Left lung (tissue), 4 donors: ENCODE measurements at regions not wholly inside any gene's neighbourhood (a gene's known extent, or its start where the extent isn't known, plus 50 kb on each side); places are given as distances from the start of the nearest gene placed in this dataset.
A peak's percentile ranks its signal among the peaks of the same experiment; 100 is the strongest.

Experiments
- ATAC-seq: fragments of 200-7000 bp; cut with Tn5 transposase; one replicate; pipeline ENCODE4 v1.9.1; 2020; ENCODE audit warnings: moderate library complexity
- DNase-seq, 4 donors: peaks; one replicate each; pipeline ENCODE4 v3.0.0-alpha.2; 2013 to 2020
- H3K27ac ChIP-seq, 2 donors: fragments of 200-600 bp; sonication (generic) in 1 of 2; one replicate each; pipeline versions ENCODE4 v1.5.0 to v1.8.0; 2020 to 2021
- H3K27me3 ChIP-seq, 2 donors: fragments of 200-600 bp; sonication (generic) in 1 of 2; one replicate each; pipeline versions ENCODE4 v1.5.0 to v1.8.0; 2020 to 2021
- H3K36me3 ChIP-seq, 2 donors: fragments of 200-600 bp; sonication (generic) in 1 of 2; one replicate each; pipeline versions ENCODE4 v1.5.0 to v1.8.0; 2020 to 2021
- H3K4me1 ChIP-seq, 2 donors: fragments of 200-600 bp; one replicate each; pipeline ENCODE4 v1.8.0; 2021
- H3K4me3 ChIP-seq, 2 donors: fragments of 200-600 bp; sonication (generic) in 1 of 2; one replicate each; pipeline versions ENCODE4 v1.5.0 to v1.8.0; 2020 to 2021; ENCODE audit warnings: mild to moderate bottlenecking in 1 of 2
- H3K9me3 ChIP-seq, 2 donors: fragments of 200-600 bp; sonication (generic) in 1 of 2; one replicate each; pipeline versions ENCODE4 v1.5.0 to v1.8.0; 2020 to 2021
- intact Hi-C, 2 donors: fragments of 100-400 bp; cut with DNase I; formaldehyde crosslinking; loops; one replicate each; pipeline versions ENCODE4 v1.11.2 to v1.14.2; 2022
- TF ChIP-seq, protein P1 (sequence below), 2 donors: fragments of 200-600 bp; sonication (generic) in 1 of 2; IDR thresholded peaks; one replicate each; pipeline versions ENCODE4 v1.5.0 to v1.8.0; 2021; ENCODE audit warnings: antibody characterized with exemption in 2 of 2
- donor health status: DM: no; HTN: yes; CAD: no.
- donor health status: DM: no; HTN: no; CAD: no.

DNA sequence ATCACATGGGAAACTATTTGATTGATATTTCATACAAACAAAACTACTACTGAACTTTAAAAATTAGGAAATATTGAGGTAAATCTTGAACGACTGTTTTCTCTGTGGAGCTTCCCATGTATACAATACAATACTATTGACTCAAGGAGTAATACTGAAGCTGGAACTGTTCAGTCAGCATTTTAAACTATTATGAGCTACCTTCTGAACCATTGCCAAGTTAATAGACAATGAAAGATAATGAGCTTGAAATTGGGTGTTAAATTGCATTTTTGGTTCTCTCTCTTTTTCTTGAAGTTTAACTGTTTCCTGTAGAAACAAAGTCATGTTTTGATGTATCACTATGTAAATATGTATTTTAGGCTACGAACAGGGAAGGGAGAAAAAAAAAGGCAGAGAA lies 569.2 kb downstream of the ZEB2 start:
- H3K4me3 ChIP-seq = no peak overlapping the region
- H3K9me3 ChIP-seq = no peaks in the 10 kb centered on the region
- no peaks in the 10 kb centered on the region for H3K27me3 ChIP-seq
- H3K27ac ChIP-seq = peak overlapping the region in 1 of 2 donors; percentile 15
- ATAC-seq (no peak), DNase-seq (no peak)
- TF ChIP-seq, protein P1, sequence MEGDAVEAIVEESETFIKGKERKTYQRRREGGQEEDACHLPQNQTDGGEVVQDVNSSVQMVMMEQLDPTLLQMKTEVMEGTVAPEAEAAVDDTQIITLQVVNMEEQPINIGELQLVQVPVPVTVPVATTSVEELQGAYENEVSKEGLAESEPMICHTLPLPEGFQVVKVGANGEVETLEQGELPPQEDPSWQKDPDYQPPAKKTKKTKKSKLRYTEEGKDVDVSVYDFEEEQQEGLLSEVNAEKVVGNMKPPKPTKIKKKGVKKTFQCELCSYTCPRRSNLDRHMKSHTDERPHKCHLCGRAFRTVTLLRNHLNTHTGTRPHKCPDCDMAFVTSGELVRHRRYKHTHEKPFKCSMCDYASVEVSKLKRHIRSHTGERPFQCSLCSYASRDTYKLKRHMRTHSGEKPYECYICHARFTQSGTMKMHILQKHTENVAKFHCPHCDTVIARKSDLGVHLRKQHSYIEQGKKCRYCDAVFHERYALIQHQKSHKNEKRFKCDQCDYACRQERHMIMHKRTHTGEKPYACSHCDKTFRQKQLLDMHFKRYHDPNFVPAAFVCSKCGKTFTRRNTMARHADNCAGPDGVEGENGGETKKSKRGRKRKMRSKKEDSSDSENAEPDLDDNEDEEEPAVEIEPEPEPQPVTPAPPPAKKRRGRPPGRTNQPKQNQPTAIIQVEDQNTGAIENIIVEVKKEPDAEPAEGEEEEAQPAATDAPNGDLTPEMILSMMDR (IDR thresholded peaks at IDR 0.05) = no peak
- intact Hi-C loops = no loop called here
- H3K36me3 ChIP-seq = peaks cover 0 to 10% of the 10 kb centered on the region in 2 donors
- H3K4me1 ChIP-seq = peaks cover 0 to 3% of the 10 kb centered on the region in 2 donors

DNA sequence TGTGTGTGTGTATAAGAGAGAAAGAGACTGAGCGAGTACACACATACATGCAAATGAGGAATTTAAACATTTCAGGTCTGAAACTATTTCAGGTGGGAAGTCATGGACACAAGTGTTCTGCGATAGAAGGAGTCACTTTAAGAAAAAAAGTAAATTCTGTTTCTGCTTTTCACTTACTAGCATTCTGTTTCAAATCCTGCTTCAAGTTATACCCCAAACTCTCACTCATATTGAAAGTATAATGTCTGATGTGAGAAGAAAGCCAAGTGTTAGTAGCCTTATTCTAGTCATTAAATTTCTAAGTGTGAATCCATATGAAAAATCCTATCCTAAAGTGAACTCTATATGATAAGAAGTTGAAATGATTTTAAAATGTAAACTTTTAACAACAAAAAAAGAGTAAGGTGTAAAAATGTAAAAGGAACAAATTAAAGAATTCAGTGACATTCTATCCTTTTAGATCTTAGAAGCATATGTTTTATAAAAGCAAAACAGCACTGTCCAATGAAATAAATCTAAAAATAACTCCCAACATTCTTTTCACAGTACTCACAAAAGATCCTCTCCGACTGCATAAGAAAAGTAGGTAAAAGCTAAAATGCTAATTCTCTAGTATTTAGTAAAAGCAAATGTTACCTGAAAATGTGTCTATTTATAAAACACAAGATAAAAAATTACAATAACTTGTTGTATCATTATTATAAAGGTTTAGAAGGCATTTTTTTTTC lies 570.6 kb downstream of the ZEB2 start:
- Histone ChIP-seq H3K9me3 (no peaks in the 10 kb centered on the region), H3K27me3 (no peaks in the 10 kb centered on the region), H3K4me3 (no peak overlapping the region), H3K4me1 (peaks cover 0 to 3% of the 10 kb centered on the region in 2 donors), H3K27ac (peak overlapping the region in 1 of 2 donors; percentile 4), H3K36me3 (peaks cover 0 to 10% of the 10 kb centered on the region in 2 donors)
- DNase-seq (no peak), ATAC-seq (no peak)
- TF ChIP-seq, protein P1 (IDR thresholded peaks at IDR 0.05) = no peak
- intact Hi-C loops = no loop called here

DNA sequence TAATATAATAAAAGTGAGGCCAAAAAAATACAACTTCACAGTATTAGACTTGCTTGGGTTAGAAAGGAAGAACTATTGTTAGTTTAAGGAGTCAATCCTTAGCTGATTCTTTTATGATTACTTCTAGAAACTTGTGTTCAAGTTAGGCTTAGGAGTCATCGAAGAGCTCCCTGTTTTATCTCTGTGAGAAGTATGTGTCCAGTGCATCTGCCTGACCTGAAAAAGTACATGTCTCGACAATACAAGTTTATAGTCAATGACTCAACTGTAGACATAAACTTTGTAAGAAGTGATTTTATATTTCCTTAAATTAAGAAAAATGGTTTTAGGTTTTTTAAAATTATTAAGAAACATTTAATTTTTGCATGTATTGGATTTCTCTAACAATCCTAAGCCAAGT lies 571.2 kb downstream of the ZEB2 start:
- ATAC-seq (no peak), DNase-seq (no peak)
- H3K36me3 ChIP-seq = peaks cover 0 to 10% of the 10 kb centered on the region in 2 donors
- no peak overlapping the region for H3K27ac ChIP-seq
- H3K4me1 ChIP-seq = peaks cover 0 to 3% of the 10 kb centered on the region in 2 donors
- no peaks in the 10 kb centered on the region for H3K9me3 ChIP-seq
- TF ChIP-seq, protein P1 (IDR thresholded peaks at IDR 0.05) = no peak
- H3K27me3 ChIP-seq = no peaks in the 10 kb centered on the region
- H3K4me3 ChIP-seq = no peak overlapping the region
- intact Hi-C loops = no loop called here

DNA sequence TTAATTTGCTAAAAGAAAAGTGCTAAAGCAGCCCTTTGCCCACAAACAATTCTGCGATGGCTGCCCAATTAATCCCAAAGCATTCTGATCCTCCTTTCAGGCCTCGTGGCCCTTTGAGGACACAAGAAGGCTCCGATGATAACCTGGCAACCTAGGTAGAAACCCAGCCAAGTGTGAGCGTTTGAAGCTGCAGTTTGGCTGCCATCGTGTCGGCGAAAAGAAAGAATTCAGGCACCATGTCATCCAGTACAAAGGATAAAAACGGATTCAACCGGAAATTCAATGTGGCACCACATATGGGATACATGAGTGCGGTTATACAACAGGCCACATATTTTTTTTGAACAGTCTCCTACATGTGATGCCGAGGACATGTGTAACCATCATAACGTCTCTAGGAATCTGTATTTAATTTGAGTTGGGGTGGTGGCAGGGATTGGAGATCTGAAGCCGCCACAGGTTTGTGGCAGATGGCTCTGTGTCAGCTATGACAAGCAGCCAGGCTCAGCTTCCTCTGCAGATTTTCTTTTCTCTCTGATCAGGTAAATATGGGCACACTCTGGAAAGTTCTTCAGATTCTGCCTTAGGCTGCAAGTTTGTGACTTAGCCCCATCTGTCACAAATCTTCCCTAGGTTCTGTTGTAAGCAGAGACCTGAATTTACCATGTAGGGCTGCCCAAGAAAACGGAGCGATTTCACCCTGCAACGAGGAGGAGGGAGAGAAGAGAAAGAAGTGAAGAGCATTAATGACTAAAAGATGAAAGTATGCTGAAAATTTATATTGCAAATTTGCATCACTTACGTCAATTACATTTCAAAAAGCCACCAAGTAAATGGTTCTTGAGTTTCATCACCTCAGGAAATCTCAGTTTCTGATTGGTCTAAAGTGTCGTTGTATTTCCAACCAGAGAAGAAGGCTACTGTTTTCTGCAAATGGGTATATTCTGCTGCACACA lies 573.2 kb downstream of the ZEB2 start:
- DNase-seq (no peak), ATAC-seq (no peak)
- no peaks in the 10 kb centered on the region for H3K4me1 ChIP-seq
- no peak overlapping the region for H3K4me3 ChIP-seq
- H3K36me3 ChIP-seq = peaks cover 0 to 10% of the 10 kb centered on the region in 2 donors
- H3K27ac ChIP-seq = no peak overlapping the region
- no peaks in the 10 kb centered on the region for H3K9me3 ChIP-seq
- H3K27me3 ChIP-seq = no peaks in the 10 kb centered on the region
- TF ChIP-seq, protein P1 (IDR thresholded peaks at IDR 0.05) = no peak
- intact Hi-C loops = no loop called here

DNA sequence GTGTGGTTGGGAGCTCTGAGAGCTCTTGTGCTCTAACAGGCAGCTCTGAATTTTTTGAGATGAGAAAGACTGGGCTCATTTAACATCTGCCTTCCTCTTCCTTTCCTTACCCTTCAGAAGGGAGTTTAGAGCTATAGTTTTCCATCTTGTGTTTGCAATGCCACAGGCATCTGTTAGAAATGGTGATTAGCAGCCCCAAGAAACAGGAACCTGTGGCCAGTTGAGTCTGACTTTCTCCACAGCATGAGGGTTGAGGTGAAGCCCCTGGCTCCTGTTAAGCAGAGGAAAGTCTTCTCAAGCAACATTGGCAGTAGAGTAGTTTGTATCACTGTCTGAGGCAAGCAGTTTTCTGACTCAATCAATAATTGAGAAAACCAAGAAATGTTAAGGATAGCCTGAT lies 577.4 kb downstream of the ZEB2 start:
- Histone ChIP-seq H3K36me3 (peaks cover 0 to 10% of the 10 kb centered on the region in 2 donors), H3K27me3 (peaks cover 0 to 25% of the 10 kb centered on the region in 2 donors), H3K9me3 (no peaks in the 10 kb centered on the region), H3K4me1 (peaks cover 5 to 6% of the 10 kb centered on the region in 2 donors), H3K4me3 (no peak overlapping the region), H3K27ac (no peak overlapping the region)
- intact Hi-C loops = no loop called here
- no peak for DNase-seq
- no peak for ATAC-seq
- TF ChIP-seq, protein P1 (IDR thresholded peaks at IDR 0.05) = no peak
